ENCODE measurements at regions not wholly inside any gene's neighbourhood (a gene's known extent, or its start where the extent isn't known, plus 50 kb on each side); places are given as distances from the start of the nearest gene placed in this dataset.

DNA sequence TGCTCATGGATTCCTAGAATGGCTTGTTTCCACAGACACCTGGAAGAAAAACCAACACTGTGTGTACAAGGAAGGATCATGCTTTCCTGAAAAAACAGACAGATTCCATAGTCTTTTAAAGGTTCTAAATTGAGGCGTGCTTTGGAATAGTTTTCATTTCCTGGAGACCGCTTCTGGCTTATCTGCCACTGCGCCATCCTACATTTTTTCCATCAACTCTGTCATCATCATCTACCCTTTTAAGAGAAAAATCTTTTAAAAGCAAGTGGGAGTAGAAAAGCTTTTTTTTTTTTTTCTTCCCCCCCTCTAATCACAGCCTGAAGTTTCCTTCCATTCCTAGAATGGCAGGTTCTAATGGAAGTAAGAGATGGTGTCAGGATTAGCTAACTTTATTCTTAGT is 379.4 kb upstream of the C2CD4B start:
- TF ChIP-seq, protein P1, sequence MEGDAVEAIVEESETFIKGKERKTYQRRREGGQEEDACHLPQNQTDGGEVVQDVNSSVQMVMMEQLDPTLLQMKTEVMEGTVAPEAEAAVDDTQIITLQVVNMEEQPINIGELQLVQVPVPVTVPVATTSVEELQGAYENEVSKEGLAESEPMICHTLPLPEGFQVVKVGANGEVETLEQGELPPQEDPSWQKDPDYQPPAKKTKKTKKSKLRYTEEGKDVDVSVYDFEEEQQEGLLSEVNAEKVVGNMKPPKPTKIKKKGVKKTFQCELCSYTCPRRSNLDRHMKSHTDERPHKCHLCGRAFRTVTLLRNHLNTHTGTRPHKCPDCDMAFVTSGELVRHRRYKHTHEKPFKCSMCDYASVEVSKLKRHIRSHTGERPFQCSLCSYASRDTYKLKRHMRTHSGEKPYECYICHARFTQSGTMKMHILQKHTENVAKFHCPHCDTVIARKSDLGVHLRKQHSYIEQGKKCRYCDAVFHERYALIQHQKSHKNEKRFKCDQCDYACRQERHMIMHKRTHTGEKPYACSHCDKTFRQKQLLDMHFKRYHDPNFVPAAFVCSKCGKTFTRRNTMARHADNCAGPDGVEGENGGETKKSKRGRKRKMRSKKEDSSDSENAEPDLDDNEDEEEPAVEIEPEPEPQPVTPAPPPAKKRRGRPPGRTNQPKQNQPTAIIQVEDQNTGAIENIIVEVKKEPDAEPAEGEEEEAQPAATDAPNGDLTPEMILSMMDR (IDR thresholded peaks at IDR 0.05): no peak
- no peak for TF ChIP-seq POLR2A (IDR thresholded peaks at IDR 0.05)

Measured in heart left ventricle (tissue), 13 donors.